Breast epithelium (tissue), 4 donors: ENCODE measurements at regions not wholly inside any gene's neighbourhood (a gene's known extent, or its start where the extent isn't known, plus 50 kb on each side); places are given as distances from the start of the nearest gene placed in this dataset.

Experiments
- DNase-seq, 2 donors: peaks; one replicate each; pipeline ENCODE4 v3.0.0-alpha.2; 2019; ENCODE audit warnings: low spot score in 2 of 2
- H3K27ac ChIP-seq, 2 donors: fragments of 200-600 bp; sonication (generic) in 1 of 2; one replicate each; pipeline ENCODE4 v1.5.1; 2016 to 2019; ENCODE audit warnings: mild to moderate bottlenecking in 1 of 2
- H3K27me3 ChIP-seq, 2 donors: fragments of 200-600 bp; sonication (generic) in 1 of 2; one replicate each; pipeline versions ENCODE4 v1.5.1 to v1.6.0; 2017 to 2019; ENCODE audit warnings: control low read depth in 1 of 2, mild to moderate bottlenecking in 1 of 2
- H3K36me3 ChIP-seq: fragments of 200-600 bp; one replicate; pipeline ENCODE4 v1.5.1; 2019
- H3K4me1 ChIP-seq, 2 donors: fragments of 200-600 bp; sonication (generic); one replicate each; pipeline ENCODE4 v1.5.1; 2016 to 2019; ENCODE audit warnings: control low read depth in 1 of 2
- H3K4me3 ChIP-seq, 3 donors: fragments of 200-600 bp; sonication (generic); 1 replicate in 2 of 3; 2 replicates in 1 of 3; pipeline ENCODE4 v1.5.1; 2016 to 2019; ENCODE audit warnings: mild to moderate bottlenecking in 3 of 3, moderate library complexity in 2 of 3
- H3K9me3 ChIP-seq, 2 donors: fragments of 200-600 bp; sonication (generic) in 1 of 2; one replicate each; pipeline ENCODE4 v1.5.1; 2016 to 2019; ENCODE audit warnings: control low read depth in 1 of 2
- CTCF ChIP-seq, 3 donors: fragments of 450-650 bp; IDR thresholded peaks; one replicate each; pipeline ENCODE4 v1.5.1; 2016 to 2017; ENCODE audit warnings: antibody characterized with exemption in 3 of 3, mild to moderate bottlenecking in 3 of 3, moderate library complexity in 3 of 3
- POLR2A ChIP-seq: fragments of 450-650 bp; IDR thresholded peaks from one replicate; pipeline ENCODE4 v1.6.1; 2016; ENCODE audit warnings: antibody characterized with exemption, mild to moderate bottlenecking, moderate library complexity
- POLR2AphosphoS5 ChIP-seq, 3 donors: sonication (generic); formaldehyde crosslinking; IDR thresholded peaks; one replicate each; pipeline ENCODE4 v1.6.1; 2017; ENCODE audit warnings: antibody characterized with exemption in 3 of 3
- intact Hi-C: fragments of 100-400 bp; cut with DNase I; formaldehyde crosslinking; loops from one replicate; pipeline ENCODE4 v1.15.1; 2023; ENCODE audit warnings: low total_unique reads

- Histone ChIP-seq H3K27me3 (no peaks in the 10 kb centered on the region), H3K36me3 (no peaks in the 10 kb centered on the region), H3K9me3 (no peaks in the 10 kb centered on the region), H3K4me3 (no peak overlapping the region), H3K4me1 (no peaks in the 10 kb centered on the region), H3K27ac (no peak overlapping the region)
- intact Hi-C loops = no loop called here
- TF ChIP-seq CTCF (IDR thresholded peaks at IDR 0.05) (no peak), POLR2AphosphoS5 (IDR thresholded peaks at IDR 0.05) (no peak), POLR2A (no peak)
- no peak for DNase-seq
These were observed 364.1 kb downstream of the PRELID2 start for GRCh38 chr5:145471026-145471425.

- TF ChIP-seq POLR2A (no peak), CTCF (IDR thresholded peaks at IDR 0.05) (no peak), POLR2AphosphoS5 (IDR thresholded peaks at IDR 0.05) (no peak)
- DNase-seq = no peak
- H3K27ac ChIP-seq = no peak overlapping the region
- intact Hi-C loops = no loop called here
- H3K36me3 ChIP-seq = no peaks in the 10 kb centered on the region
- H3K9me3 ChIP-seq = no peaks in the 10 kb centered on the region
- no peaks in the 10 kb centered on the region for H3K27me3 ChIP-seq
- no peak overlapping the region for H3K4me3 ChIP-seq
- no peaks in the 10 kb centered on the region for H3K4me1 ChIP-seq
These were observed 364.7 kb downstream of the PRELID2 start for GRCh38 chr5:145470396-145470979.

- no peak overlapping the region for H3K27ac ChIP-seq
- H3K4me1 ChIP-seq = no peaks in the 10 kb centered on the region
- no peak overlapping the region for H3K4me3 ChIP-seq
- H3K9me3 ChIP-seq = no peaks in the 10 kb centered on the region
- no peaks in the 10 kb centered on the region for H3K27me3 ChIP-seq
- no peaks in the 10 kb centered on the region for H3K36me3 ChIP-seq
- no peak for DNase-seq
- intact Hi-C loops = no loop called here
- TF ChIP-seq POLR2AphosphoS5 (IDR thresholded peaks at IDR 0.05) (no peak), POLR2A (no peak), CTCF (IDR thresholded peaks at IDR 0.05) (no peak)
These were observed 367.7 kb downstream of the PRELID2 start for GRCh38 chr5:145467446-145467845.

GRCh38 chr5:145466533-145466932, 368.6 kb downstream of the PRELID2 start:
- no peaks in the 10 kb centered on the region for H3K4me1 ChIP-seq
- no peaks in the 10 kb centered on the region for H3K9me3 ChIP-seq
- H3K27me3 ChIP-seq = no peaks in the 10 kb centered on the region
- H3K4me3 ChIP-seq = no peak overlapping the region
- H3K27ac ChIP-seq = no peak overlapping the region
- intact Hi-C loops = no loop called here
- TF ChIP-seq POLR2A (no peak), POLR2AphosphoS5 (IDR thresholded peaks at IDR 0.05) (no peak), CTCF (IDR thresholded peaks at IDR 0.05) (no peak)
- no peaks in the 10 kb centered on the region for H3K36me3 ChIP-seq
- DNase-seq = no peak

- H3K27me3 ChIP-seq = no peaks in the 10 kb centered on the region
- TF ChIP-seq POLR2AphosphoS5 (IDR thresholded peaks at IDR 0.05) = no peak
- TF ChIP-seq CTCF (IDR thresholded peaks at IDR 0.05) = no peak
- no peak for TF ChIP-seq POLR2A
- no peak overlapping the region for H3K27ac ChIP-seq
- H3K4me3 ChIP-seq = no peak overlapping the region
- intact Hi-C loops = no loop called here
- no peaks in the 10 kb centered on the region for H3K4me1 ChIP-seq
- no peak for DNase-seq
- no peaks in the 10 kb centered on the region for H3K36me3 ChIP-seq
- no peaks in the 10 kb centered on the region for H3K9me3 ChIP-seq
These were observed 369.5 kb downstream of the PRELID2 start for GRCh38 chr5:145465474-145466263.
